H4 (cell line): ENCODE measurements at regions not wholly inside any gene's neighbourhood (a gene's known extent, or its start where the extent isn't known, plus 50 kb on each side); places are given as distances from the start of the nearest gene placed in this dataset.

Experiments
- DNase-seq: peaks from one replicate; pipeline ENCODE4 v3.0.0-alpha.2; 2015; ENCODE audit warnings: low spot score

GRCh38 chr2:221153226-221153625 lies 418.9 kb downstream of the EPHA4 start:
- DNase-seq = no peak

- no peak for DNase-seq
These were observed 417.9 kb downstream of the EPHA4 start for GRCh38 chr2:221154176-221154575.

GRCh38 chr2:221156062-221156734 lies 415.9 kb downstream of the EPHA4 start:
- DNase-seq = no peak

GRCh38 chr2:221161186-221161585 lies 410.9 kb downstream of the EPHA4 start:
- no peak for DNase-seq

GRCh38 chr2:221166292-221166691 lies 405.8 kb downstream of the EPHA4 start:
- DNase-seq = no peak

GRCh38 chr2:221167561-221167960 lies 404.5 kb downstream of the EPHA4 start:
- no peak for DNase-seq

GRCh38 chr2:221169724-221170123 lies 402.4 kb downstream of the EPHA4 start:
- DNase-seq = no peak

- no peak for DNase-seq
These were observed 401.6 kb downstream of the EPHA4 start for GRCh38 chr2:221170548-221170947.

GRCh38 chr2:221176667-221177066 lies 395.4 kb downstream of the EPHA4 start:
- DNase-seq = no peak

GRCh38 chr2:221178139-221178538 lies 394.0 kb downstream of the EPHA4 start:
- DNase-seq = no peak

GRCh38 chr2:221186873-221187272 lies 385.2 kb downstream of the EPHA4 start:
- no peak for DNase-seq

- no peak for DNase-seq
These were observed 382.6 kb downstream of the EPHA4 start for GRCh38 chr2:221189431-221190067.

- DNase-seq = no peak
These were observed 376.3 kb downstream of the EPHA4 start for GRCh38 chr2:221195829-221196228.

GRCh38 chr2:221197225-221197856 lies 374.8 kb downstream of the EPHA4 start:
- DNase-seq = no peak

- no peak for DNase-seq
These were observed 373.8 kb downstream of the EPHA4 start for GRCh38 chr2:221198309-221198708.

- DNase-seq = no peak
These were observed 371.8 kb downstream of the EPHA4 start for GRCh38 chr2:221200184-221200839.

- no peak for DNase-seq
These were observed 369.7 kb downstream of the EPHA4 start for GRCh38 chr2:221202431-221202830.

- DNase-seq = no peak
These were observed 369.0 kb downstream of the EPHA4 start for GRCh38 chr2:221203125-221203524.

GRCh38 chr2:221203856-221204255 lies 368.2 kb downstream of the EPHA4 start:
- DNase-seq = no peak

- DNase-seq = peak; percentile 72
These were observed 367.4 kb downstream of the EPHA4 start for GRCh38 chr2:221204699-221205098.

GRCh38 chr2:221205103-221205673 lies 366.9 kb downstream of the EPHA4 start:
- peak; percentile 40 for DNase-seq

- DNase-seq = no peak
These were observed 361.4 kb downstream of the EPHA4 start for GRCh38 chr2:221210686-221211085.
